ENCODE measurements at regions not wholly inside any gene's neighbourhood (a gene's known extent, or its start where the extent isn't known, plus 50 kb on each side); places are given as distances from the start of the nearest gene placed in this dataset.

DNA sequence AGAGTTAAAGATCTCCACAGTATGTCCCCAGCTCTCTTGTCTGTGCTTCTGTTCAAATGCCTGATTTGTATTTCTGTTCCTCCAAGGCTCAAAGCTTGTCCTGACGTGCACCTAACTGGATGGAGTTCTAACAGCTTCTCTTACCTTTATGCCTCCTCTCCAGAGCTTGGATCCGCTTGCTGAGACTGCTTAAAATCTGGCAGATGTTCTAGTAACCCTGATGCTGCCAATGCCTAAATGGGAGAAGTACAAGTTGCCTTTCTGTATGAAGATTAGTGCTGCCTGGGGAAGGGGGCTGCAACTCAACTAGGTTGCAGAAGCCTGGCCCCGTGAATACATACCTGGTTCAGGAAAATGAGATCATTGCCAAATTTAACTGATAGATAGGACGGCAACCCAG, 354.5 kb upstream of the KCNMB2 start:
- Histone ChIP-seq H3K79me2 (ENCODE audit: control insufficient read depth, insufficient read depth, low read length) (no peaks in the 10 kb centered on the region), H2AFZ (ENCODE audit: insufficient read depth, low read depth, low read length, poor library complexity, severe bottlenecking) (no peak overlapping the region), H3K36me3 (replicated peaks in 1 of 2; ENCODE audit: control extremely low read depth in 1 of 2, control insufficient read depth in 1 of 2, extremely low read depth in 1 of 2, insufficient read depth in 2 of 2, low read length in 1 of 2) (no peaks in the 10 kb centered on the region), H4K20me1 (ENCODE audit: control insufficient read depth, insufficient read depth, low read length, poor library complexity, severe bottlenecking) (no peaks in the 10 kb centered on the region), H3K27ac (ENCODE audit: low read length in 2 of 2) (no peak overlapping the region), H3K9me3 (ENCODE audit: control extremely low read depth in 1 of 3, control insufficient read depth in 2 of 3, insufficient read depth in 1 of 3, low read length in 2 of 3) (no peaks in the 10 kb centered on the region), H3K4me2 (replicated peaks; ENCODE audit: low read depth, low read length, poor library complexity, severe bottlenecking) (no peak overlapping the region), H3K9ac (ENCODE audit: low read length) (no peak overlapping the region), H3K27me3 (replicated peaks in 1 of 4; ENCODE audit: control extremely low read depth in 1 of 4, control insufficient read depth in 3 of 4, insufficient read depth in 4 of 4, low read length in 3 of 4) (no peaks in the 10 kb centered on the region), H3K4me1 (ENCODE audit: control insufficient read depth in 2 of 2, insufficient read depth in 2 of 2, low read length in 2 of 2) (no peaks in the 10 kb centered on the region), H3K4me3 (ENCODE audit: control extremely low read depth in 1 of 5, extremely low read depth in 1 of 5, insufficient read depth in 1 of 5, low read depth in 2 of 5, low read length in 4 of 5) (no peak overlapping the region)
- TF ChIP-seq, protein P1, sequence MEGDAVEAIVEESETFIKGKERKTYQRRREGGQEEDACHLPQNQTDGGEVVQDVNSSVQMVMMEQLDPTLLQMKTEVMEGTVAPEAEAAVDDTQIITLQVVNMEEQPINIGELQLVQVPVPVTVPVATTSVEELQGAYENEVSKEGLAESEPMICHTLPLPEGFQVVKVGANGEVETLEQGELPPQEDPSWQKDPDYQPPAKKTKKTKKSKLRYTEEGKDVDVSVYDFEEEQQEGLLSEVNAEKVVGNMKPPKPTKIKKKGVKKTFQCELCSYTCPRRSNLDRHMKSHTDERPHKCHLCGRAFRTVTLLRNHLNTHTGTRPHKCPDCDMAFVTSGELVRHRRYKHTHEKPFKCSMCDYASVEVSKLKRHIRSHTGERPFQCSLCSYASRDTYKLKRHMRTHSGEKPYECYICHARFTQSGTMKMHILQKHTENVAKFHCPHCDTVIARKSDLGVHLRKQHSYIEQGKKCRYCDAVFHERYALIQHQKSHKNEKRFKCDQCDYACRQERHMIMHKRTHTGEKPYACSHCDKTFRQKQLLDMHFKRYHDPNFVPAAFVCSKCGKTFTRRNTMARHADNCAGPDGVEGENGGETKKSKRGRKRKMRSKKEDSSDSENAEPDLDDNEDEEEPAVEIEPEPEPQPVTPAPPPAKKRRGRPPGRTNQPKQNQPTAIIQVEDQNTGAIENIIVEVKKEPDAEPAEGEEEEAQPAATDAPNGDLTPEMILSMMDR (IDR thresholded peaks at IDR 0.05) = no peak
- TF ChIP-seq EZH2 (IDR thresholded peaks at IDR 0.05; ENCODE audit: borderline replicate concordance, insufficient read depth, low read depth, low read length, poor library complexity, severe bottlenecking) = no peak
- Mint-ChIP-seq H3K27ac (no peak overlapping the region), H3K9me3 (ENCODE audit: insufficient read depth) (peaks cover 3% of the 10 kb centered on the region), H3K27me3 (peaks cover 3% of the 10 kb centered on the region), H3K4me1 (no peaks in the 10 kb centered on the region), H3K4me3 (no peak overlapping the region)
- intact Hi-C loops (cut with micrococcal nuclease) = no loop called here
- ATAC-seq (ENCODE audit: low read depth) (no peak), DNase-seq (no peak)
- whole genome bisulfite sequencing (ENCODE audit: insufficient coverage) = 79% methylated on average over 2 of the region's 4 CpGs
- CTCF ChIA-PET = no interaction called here
- POLR2A ChIA-PET = no interaction called here

DNA sequence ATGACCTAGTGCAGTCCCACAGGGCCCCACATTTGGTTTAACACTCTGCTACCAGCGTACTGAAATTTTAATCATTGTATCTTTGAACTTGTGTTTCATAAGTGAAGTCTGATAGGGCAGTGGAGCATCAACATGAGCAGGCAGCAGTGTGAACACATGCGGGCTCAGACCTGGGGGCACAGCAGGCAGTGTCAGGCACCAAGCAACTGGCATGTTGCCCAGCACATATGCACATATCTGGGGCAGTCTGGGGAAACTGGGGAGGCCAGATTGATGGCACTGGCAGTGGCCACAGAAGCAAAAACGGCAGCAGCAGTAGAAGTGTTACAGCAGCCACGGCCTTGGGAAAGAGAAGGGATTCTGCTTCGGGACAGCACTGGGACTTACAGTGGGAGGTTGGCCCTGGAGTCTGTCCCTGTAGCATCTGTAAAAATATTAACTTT, 353.9 kb upstream of the KCNMB2 start:
- TF ChIP-seq EZH2 (IDR thresholded peaks at IDR 0.05; ENCODE audit: borderline replicate concordance, insufficient read depth, low read depth, low read length, poor library complexity, severe bottlenecking) = no peak
- TF ChIP-seq, protein P1 (IDR thresholded peaks at IDR 0.05) = no peak
- peaks cover 3% of the 10 kb centered on the region for H3K27me3 Mint-ChIP-seq
- 85% methylated on average over 5 of the region's 5 CpGs for WGBS (ENCODE audit: insufficient coverage)
- Histone ChIP-seq H2AFZ (ENCODE audit: insufficient read depth, low read depth, low read length, poor library complexity, severe bottlenecking) (no peak overlapping the region), H3K27me3 (replicated peaks in 1 of 4; ENCODE audit: control extremely low read depth in 1 of 4, control insufficient read depth in 3 of 4, insufficient read depth in 4 of 4, low read length in 3 of 4) (no peaks in the 10 kb centered on the region), H3K79me2 (ENCODE audit: control insufficient read depth, insufficient read depth, low read length) (no peaks in the 10 kb centered on the region), H3K4me2 (replicated peaks; ENCODE audit: low read depth, low read length, poor library complexity, severe bottlenecking) (no peak overlapping the region), H3K9me3 (ENCODE audit: control extremely low read depth in 1 of 3, control insufficient read depth in 2 of 3, insufficient read depth in 1 of 3, low read length in 2 of 3) (no peaks in the 10 kb centered on the region), H3K4me3 (ENCODE audit: control extremely low read depth in 1 of 5, extremely low read depth in 1 of 5, insufficient read depth in 1 of 5, low read depth in 2 of 5, low read length in 4 of 5) (no peak overlapping the region), H3K36me3 (replicated peaks in 1 of 2; ENCODE audit: control extremely low read depth in 1 of 2, control insufficient read depth in 1 of 2, extremely low read depth in 1 of 2, insufficient read depth in 2 of 2, low read length in 1 of 2) (no peaks in the 10 kb centered on the region), H4K20me1 (ENCODE audit: control insufficient read depth, insufficient read depth, low read length, poor library complexity, severe bottlenecking) (no peaks in the 10 kb centered on the region), H3K27ac (ENCODE audit: low read length in 2 of 2) (no peak overlapping the region), H3K9ac (ENCODE audit: low read length) (no peak overlapping the region), H3K4me1 (ENCODE audit: control insufficient read depth in 2 of 2, insufficient read depth in 2 of 2, low read length in 2 of 2) (no peaks in the 10 kb centered on the region)
- DNase-seq (no peak), ATAC-seq (ENCODE audit: low read depth) (no peak)
- no peaks in the 10 kb centered on the region for H3K4me1 Mint-ChIP-seq
- intact Hi-C loops (cut with micrococcal nuclease) = no loop called here
- H3K4me3 Mint-ChIP-seq = no peak overlapping the region
- peaks cover 3% of the 10 kb centered on the region for H3K9me3 Mint-ChIP-seq (ENCODE audit: insufficient read depth)
- ChIA-PET POLR2A (no interaction called here), CTCF (no interaction called here)
- H3K27ac Mint-ChIP-seq = no peak overlapping the region
